NT2/D1 (cell line): ENCODE measurements at regions not wholly inside any gene's neighbourhood (a gene's known extent, or its start where the extent isn't known, plus 50 kb on each side); places are given as distances from the start of the nearest gene placed in this dataset.

Experiments used
- SUZ12 ChIP-seq: IDR thresholded peaks from 2 replicates; pipeline ENCODE4 v1.6.1; 2011; ENCODE audit not compliant: insufficient read length, insufficient read depth; ENCODE audit errors: extremely low read depth
- YY1 ChIP-seq: IDR thresholded peaks from 2 replicates; pipeline ENCODE4 v1.6.1; 2011; ENCODE audit not compliant: insufficient read length, insufficient read depth

- no peak for TF ChIP-seq SUZ12
- no peak for TF ChIP-seq YY1
Measured at GRCh38 chr13:111604097-111604496, 283.7 kb downstream of the TEX29 start.
